GM23338 (cell line): ENCODE measurements at regions not wholly inside any gene's neighbourhood (a gene's known extent, or its start where the extent isn't known, plus 50 kb on each side); places are given as distances from the start of the nearest gene placed in this dataset.
A peak's percentile ranks its signal among the peaks of the same experiment; 100 is the strongest.

Source experiments
- ATAC-seq: fragments of 200-7000 bp; cut with Tn5 transposase; 3 replicates; pipeline ENCODE4 v1.9.1; 2020
- DNase-seq: peaks from one replicate; pipeline ENCODE4 v3.0.0-alpha.2; 2015; ENCODE audit warnings: low spot score
- H2AFZ ChIP-seq: fragments of 200-600 bp; sonication (generic); 2 replicates; pipeline ENCODE4 v1.8.0; 2016; ENCODE audit warnings: antibody characterized with exemption, mild to moderate bottlenecking, moderate library complexity
- H3F3A ChIP-seq: fragments of 200-600 bp; sonication (generic); replicated peaks from 2 replicates; pipeline ENCODE4 v1.8.0; 2017; ENCODE audit warnings: antibody characterized with exemption, mixed run types, low read depth
- H3K27ac ChIP-seq: fragments of 200-600 bp; sonication (generic); 2 replicates; pipeline ENCODE4 v1.6.1; 2016; ENCODE audit warnings: low read depth
- H3K27me3 ChIP-seq: fragments of 200-600 bp; sonication (generic); 2 replicates; pipeline ENCODE4 v1.8.0; 2016; ENCODE audit warnings: mild to moderate bottlenecking, mixed run types, moderate library complexity; ENCODE audit not compliant: insufficient read depth
- H3K36me3 ChIP-seq: fragments of 200-600 bp; sonication (generic); 2 replicates; pipeline ENCODE4 v1.8.0; 2016; ENCODE audit warnings: mild to moderate bottlenecking; ENCODE audit not compliant: insufficient read depth
- H3K4me1 ChIP-seq: fragments of 200-600 bp; sonication (generic); 2 replicates; pipeline ENCODE4 v1.8.0; 2016; ENCODE audit warnings: mild to moderate bottlenecking, moderate library complexity; ENCODE audit not compliant: insufficient read depth
- H3K4me2 ChIP-seq: fragments of 200-600 bp; sonication (generic); 2 replicates; pipeline ENCODE4 v1.7.1; 2017; ENCODE audit warnings: mixed run types
- H3K4me3 ChIP-seq: fragments of 200-600 bp; sonication (generic); 2 replicates; pipeline ENCODE4 v1.6.1; 2016; ENCODE audit warnings: mixed run types
- H3K79me2 ChIP-seq: fragments of 200-600 bp; sonication (generic); replicated peaks from 2 replicates; pipeline ENCODE4 v1.8.0; 2017; ENCODE audit warnings: mild to moderate bottlenecking; ENCODE audit not compliant: insufficient read depth
- H3K9me2 ChIP-seq: fragments of 200-600 bp; sonication (generic); 2 replicates; pipeline ENCODE4 v1.8.0; 2017; ENCODE audit not compliant: insufficient read depth
- H4K20me1 ChIP-seq: fragments of 200-600 bp; sonication (generic); replicated peaks from 2 replicates; pipeline ENCODE4 v1.8.0; 2017; ENCODE audit warnings: mild to moderate bottlenecking; ENCODE audit not compliant: insufficient read depth
- H3K27ac Mint-ChIP-seq: 2 replicates; pipeline ENCODE4 v1.8.0; 2020; ENCODE audit warnings: inconsistent platforms, mild to moderate bottlenecking, moderate library complexity, mixed read lengths
- H3K27me3 Mint-ChIP-seq: 3 replicates; pipeline ENCODE4 v1.8.0; 2022; ENCODE audit warnings: low read depth, mild to moderate bottlenecking, moderate library complexity, mixed read lengths, inconsistent platforms; ENCODE audit not compliant: insufficient read depth, poor library complexity
- H3K36me3 Mint-ChIP-seq: 3 replicates; pipeline ENCODE4 v1.8.0; 2021; ENCODE audit warnings: low read depth, mild to moderate bottlenecking, inconsistent platforms, moderate library complexity, mixed read lengths
- H3K4me1 Mint-ChIP-seq: 3 replicates; pipeline ENCODE4 v1.8.0; 2020; ENCODE audit warnings: mild to moderate bottlenecking, inconsistent platforms, mixed read lengths
- H3K4me3 Mint-ChIP-seq: 3 replicates; pipeline ENCODE4 v1.8.0; 2021; ENCODE audit warnings: moderate library complexity, mild to moderate bottlenecking, inconsistent platforms, mixed read lengths
- H3K9me3 Mint-ChIP-seq: 3 replicates; pipeline ENCODE4 v1.8.0; 2020; ENCODE audit warnings: moderate library complexity, mild to moderate bottlenecking, inconsistent platforms, mixed read lengths
- NANOG ChIP-seq: IDR thresholded peaks from 2 replicates; pipeline ENCODE4 v1.6.1; 2016; ENCODE audit warnings: antibody characterized with exemption, borderline replicate concordance
- POLR2AphosphoS5 ChIP-seq: IDR thresholded peaks from 2 replicates; pipeline ENCODE4 v1.6.1; 2016; ENCODE audit warnings: antibody characterized with exemption, low read depth
- STAT1 ChIP-seq: IDR thresholded peaks from one replicate; pipeline ENCODE4 v1.6.1; 2016; ENCODE audit warnings: antibody characterized with exemption; ENCODE audit not compliant: unreplicated experiment
- ZNF114 ChIP-seq: fragments of 250-450 bp; sonication (Bioruptor Pico); IDR thresholded peaks from 2 replicates; pipeline ENCODE4 v1.5.0; 2020; ENCODE audit warnings: mild to moderate bottlenecking, moderate library complexity
- ZNF331 ChIP-seq: fragments of 250-450 bp; sonication (Bioruptor Pico); IDR thresholded peaks from 2 replicates; pipeline ENCODE4 v1.5.0; 2020; ENCODE audit warnings: low read depth, mild to moderate bottlenecking, moderate library complexity
- TF ChIP-seq, protein P1 (sequence below), 2 experiments: fragments of 200-600 bp in 1 of 2; sonication (generic) in 1 of 2; conservative IDR thresholded peaks; 2 replicates each; pipeline versions ENCODE4 v1.5.1 to v1.6.1; 2016 to 2017; ENCODE audit warnings: antibody characterized with exemption in 2 of 2, low read depth in 2 of 2, mild to moderate bottlenecking in 2 of 2, moderate library complexity in 1 of 2
- TF ChIP-seq, protein P2 (sequence below): IDR thresholded peaks from 2 replicates; pipeline ENCODE4 v1.6.1; 2016; ENCODE audit warnings: antibody characterized with exemption
- TF ChIP-seq, protein P3 (sequence below): fragments of 250-450 bp; sonication (Bioruptor Pico); IDR thresholded peaks from 2 replicates; pipeline ENCODE4 v1.5.0; 2020; ENCODE audit warnings: mild to moderate bottlenecking, moderate library complexity

DNA sequence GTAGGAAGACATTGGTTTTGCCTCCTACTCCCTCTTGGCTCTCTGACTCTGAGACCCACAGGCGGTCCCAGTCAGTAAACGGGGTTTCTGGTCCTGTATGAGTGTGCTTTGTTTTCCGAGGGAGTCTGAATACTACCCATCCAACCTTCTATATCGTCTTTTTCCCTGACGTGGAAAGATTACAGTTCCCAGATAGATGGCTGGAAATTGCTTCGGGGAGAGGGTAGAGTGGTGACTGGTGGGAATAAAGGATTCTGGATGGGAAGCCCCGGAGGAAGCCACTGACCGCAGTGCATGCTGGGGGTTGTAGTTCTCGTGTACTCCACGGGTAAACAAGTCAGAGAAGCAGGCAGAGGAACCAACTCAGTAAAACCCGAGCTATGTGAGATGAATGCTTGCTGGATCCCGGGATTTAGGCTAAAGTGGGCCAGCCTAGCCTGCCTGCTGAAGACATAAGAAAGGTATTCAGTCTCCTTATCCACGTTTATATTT, 66.2 kb upstream of the IRF2BP2 start:
- peaks cover 5% of the 10 kb centered on the region; the same call in 2 of the 3 replicates for H3K4me1 Mint-ChIP-seq
- peak overlapping the region; percentile 36; the same call in 1 of the 2 replicates for H3K27ac Mint-ChIP-seq
- DNase-seq (peak; percentile 91), ATAC-seq (peak; percentile 100)
- H3K27me3 ChIP-seq: no peaks in the 10 kb centered on the region
- peak overlapping the region; percentile 72 for H2AFZ ChIP-seq
- H3K4me3 ChIP-seq: peak overlapping the region; percentile 49
- no peaks in the 10 kb centered on the region for H3K36me3 ChIP-seq
- peaks cover 4% of the 10 kb centered on the region; the same call in 1 of the 2 replicates for H3K4me1 ChIP-seq
- H3K9me2 ChIP-seq: no peaks in the 10 kb centered on the region
- no peaks in the 10 kb centered on the region for H3F3A ChIP-seq
- no peak overlapping the region for H3K27ac ChIP-seq
- TF ChIP-seq POLR2AphosphoS5: peak; percentile 42; the same call in 1 of the 2 replicates
- no peak for TF ChIP-seq ZNF331 (CRISPR knock-in tag)
- no peak for TF ChIP-seq STAT1
- TF ChIP-seq, protein P1, sequence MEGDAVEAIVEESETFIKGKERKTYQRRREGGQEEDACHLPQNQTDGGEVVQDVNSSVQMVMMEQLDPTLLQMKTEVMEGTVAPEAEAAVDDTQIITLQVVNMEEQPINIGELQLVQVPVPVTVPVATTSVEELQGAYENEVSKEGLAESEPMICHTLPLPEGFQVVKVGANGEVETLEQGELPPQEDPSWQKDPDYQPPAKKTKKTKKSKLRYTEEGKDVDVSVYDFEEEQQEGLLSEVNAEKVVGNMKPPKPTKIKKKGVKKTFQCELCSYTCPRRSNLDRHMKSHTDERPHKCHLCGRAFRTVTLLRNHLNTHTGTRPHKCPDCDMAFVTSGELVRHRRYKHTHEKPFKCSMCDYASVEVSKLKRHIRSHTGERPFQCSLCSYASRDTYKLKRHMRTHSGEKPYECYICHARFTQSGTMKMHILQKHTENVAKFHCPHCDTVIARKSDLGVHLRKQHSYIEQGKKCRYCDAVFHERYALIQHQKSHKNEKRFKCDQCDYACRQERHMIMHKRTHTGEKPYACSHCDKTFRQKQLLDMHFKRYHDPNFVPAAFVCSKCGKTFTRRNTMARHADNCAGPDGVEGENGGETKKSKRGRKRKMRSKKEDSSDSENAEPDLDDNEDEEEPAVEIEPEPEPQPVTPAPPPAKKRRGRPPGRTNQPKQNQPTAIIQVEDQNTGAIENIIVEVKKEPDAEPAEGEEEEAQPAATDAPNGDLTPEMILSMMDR (conservative IDR thresholded peaks at IDR 0.05; ENCODE audit: low read depth in 2 of 2): no peak
- no peak for TF ChIP-seq ZNF114 (CRISPR knock-in tag)
- TF ChIP-seq, protein P2, sequence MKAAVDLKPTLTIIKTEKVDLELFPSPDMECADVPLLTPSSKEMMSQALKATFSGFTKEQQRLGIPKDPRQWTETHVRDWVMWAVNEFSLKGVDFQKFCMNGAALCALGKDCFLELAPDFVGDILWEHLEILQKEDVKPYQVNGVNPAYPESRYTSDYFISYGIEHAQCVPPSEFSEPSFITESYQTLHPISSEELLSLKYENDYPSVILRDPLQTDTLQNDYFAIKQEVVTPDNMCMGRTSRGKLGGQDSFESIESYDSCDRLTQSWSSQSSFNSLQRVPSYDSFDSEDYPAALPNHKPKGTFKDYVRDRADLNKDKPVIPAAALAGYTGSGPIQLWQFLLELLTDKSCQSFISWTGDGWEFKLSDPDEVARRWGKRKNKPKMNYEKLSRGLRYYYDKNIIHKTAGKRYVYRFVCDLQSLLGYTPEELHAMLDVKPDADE: peak; percentile 80
- TF ChIP-seq, protein P3, sequence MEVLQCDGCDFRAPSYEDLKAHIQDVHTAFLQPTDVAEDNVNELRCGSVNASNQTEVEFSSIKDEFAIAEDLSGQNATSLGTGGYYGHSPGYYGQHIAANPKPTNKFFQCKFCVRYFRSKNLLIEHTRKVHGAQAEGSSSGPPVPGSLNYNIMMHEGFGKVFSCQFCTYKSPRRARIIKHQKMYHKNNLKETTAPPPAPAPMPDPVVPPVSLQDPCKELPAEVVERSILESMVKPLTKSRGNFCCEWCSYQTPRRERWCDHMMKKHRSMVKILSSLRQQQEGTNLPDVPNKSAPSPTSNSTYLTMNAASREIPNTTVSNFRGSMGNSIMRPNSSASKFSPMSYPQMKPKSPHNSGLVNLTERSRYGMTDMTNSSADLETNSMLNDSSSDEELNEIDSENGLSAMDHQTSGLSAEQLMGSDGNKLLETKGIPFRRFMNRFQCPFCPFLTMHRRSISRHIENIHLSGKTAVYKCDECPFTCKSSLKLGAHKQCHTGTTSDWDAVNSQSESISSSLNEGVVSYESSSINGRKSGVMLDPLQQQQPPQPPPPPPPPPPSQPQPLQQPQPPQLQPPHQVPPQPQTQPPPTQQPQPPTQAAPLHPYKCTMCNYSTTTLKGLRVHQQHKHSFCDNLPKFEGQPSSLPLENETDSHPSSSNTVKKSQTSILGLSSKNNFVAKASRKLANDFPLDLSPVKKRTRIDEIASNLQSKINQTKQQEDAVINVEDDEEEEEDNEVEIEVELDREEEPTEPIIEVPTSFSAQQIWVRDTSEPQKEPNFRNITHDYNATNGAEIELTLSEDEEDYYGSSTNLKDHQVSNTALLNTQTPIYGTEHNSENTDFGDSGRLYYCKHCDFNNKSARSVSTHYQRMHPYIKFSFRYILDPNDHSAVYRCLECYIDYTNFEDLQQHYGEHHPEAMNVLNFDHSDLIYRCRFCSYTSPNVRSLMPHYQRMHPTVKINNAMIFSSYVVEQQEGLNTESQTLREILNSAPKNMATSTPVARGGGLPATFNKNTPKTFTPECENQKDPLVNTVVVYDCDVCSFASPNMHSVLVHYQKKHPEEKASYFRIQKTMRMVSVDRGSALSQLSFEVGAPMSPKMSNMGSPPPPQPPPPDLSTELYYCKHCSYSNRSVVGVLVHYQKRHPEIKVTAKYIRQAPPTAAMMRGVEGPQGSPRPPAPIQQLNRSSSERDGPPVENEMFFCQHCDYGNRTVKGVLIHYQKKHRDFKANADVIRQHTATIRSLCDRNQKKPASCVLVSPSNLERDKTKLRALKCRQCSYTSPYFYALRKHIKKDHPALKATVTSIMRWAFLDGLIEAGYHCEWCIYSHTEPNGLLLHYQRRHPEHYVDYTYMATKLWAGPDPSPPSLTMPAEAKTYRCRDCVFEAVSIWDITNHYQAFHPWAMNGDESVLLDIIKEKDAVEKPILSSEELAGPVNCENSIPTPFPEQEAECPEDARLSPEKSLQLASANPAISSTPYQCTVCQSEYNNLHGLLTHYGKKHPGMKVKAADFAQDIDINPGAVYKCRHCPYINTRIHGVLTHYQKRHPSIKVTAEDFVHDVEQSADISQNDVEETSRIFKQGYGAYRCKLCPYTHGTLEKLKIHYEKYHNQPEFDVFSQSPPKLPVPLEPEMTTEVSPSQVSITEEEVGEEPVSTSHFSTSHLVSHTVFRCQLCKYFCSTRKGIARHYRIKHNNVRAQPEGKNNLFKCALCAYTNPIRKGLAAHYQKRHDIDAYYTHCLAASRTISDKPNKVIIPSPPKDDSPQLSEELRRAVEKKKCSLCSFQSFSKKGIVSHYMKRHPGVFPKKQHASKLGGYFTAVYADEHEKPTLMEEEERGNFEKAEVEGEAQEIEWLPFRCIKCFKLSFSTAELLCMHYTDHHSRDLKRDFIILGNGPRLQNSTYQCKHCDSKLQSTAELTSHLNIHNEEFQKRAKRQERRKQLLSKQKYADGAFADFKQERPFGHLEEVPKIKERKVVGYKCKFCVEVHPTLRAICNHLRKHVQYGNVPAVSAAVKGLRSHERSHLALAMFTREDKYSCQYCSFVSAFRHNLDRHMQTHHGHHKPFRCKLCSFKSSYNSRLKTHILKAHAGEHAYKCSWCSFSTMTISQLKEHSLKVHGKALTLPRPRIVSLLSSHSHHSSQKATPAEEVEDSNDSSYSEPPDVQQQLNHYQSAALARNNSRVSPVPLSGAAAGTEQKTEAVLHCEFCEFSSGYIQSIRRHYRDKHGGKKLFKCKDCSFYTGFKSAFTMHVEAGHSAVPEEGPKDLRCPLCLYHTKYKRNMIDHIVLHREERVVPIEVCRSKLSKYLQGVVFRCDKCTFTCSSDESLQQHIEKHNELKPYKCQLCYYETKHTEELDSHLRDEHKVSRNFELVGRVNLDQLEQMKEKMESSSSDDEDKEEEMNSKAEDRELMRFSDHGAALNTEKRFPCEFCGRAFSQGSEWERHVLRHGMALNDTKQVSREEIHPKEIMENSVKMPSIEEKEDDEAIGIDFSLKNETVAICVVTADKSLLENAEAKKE (CRISPR knock-in tag): no peak
- no peak for TF ChIP-seq NANOG
- H3K36me3 Mint-ChIP-seq: no peaks in the 10 kb centered on the region
- H3K9me3 Mint-ChIP-seq: no peaks in the 10 kb centered on the region
- H3K4me2 ChIP-seq: peak overlapping the region; percentile 78
- H3K4me3 Mint-ChIP-seq: peak overlapping the region; percentile 69
- H3K27me3 Mint-ChIP-seq: no peaks in the 10 kb centered on the region
- H3K79me2 ChIP-seq: no peaks in the 10 kb centered on the region
- no peaks in the 10 kb centered on the region for H4K20me1 ChIP-seq
